ENCODE measurements at regions not wholly inside any gene's neighbourhood (a gene's known extent, or its start where the extent isn't known, plus 50 kb on each side); places are given as distances from the start of the nearest gene placed in this dataset.

GRCh38 chr10:78416031-78417011, 382.7 kb downstream of the RPS24 start:
- DNase-seq (peak; percentile 98), ATAC-seq (peak; percentile 89)
- Histone ChIP-seq H3K9me3 (ENCODE audit: low read length) (no peaks in the 10 kb centered on the region), H2AFZ (ENCODE audit: low read length) (peak overlapping the region; percentile 19), H3K4me3 (ENCODE audit: low read length) (no peak overlapping the region), H3K4me1 (ENCODE audit: insufficient read depth, low read length) (peaks cover 22% of the 10 kb centered on the region), H3K4me2 (ENCODE audit: low read length) (peak overlapping the region; percentile 47), H3F3A (ENCODE audit: low read length, unreplicated experiment) (no peaks in the 10 kb centered on the region), H3K9ac (ENCODE audit: low read length) (no peak overlapping the region; the same call in 1 of the 2 replicates), H3K27me3 (ENCODE audit: low read length) (no peaks in the 10 kb centered on the region), H3K79me2 (ENCODE audit: low read length) (no peaks in the 10 kb centered on the region), H3K9me2 (replicated peaks; ENCODE audit: low read length) (peaks cover 13% of the 10 kb centered on the region), H4K20me1 (ENCODE audit: low read length) (no peaks in the 10 kb centered on the region), H3K27ac (ENCODE audit: low read length) (peak overlapping the region; percentile 70), H3K36me3 (ENCODE audit: low read depth, low read length) (no peaks in the 10 kb centered on the region)
- no peak for TF ChIP-seq EZH2phosphoT487 (IDR thresholded peaks at IDR 0.05; ENCODE audit: borderline replicate concordance, low read length)
- intact Hi-C loops (cut with micrococcal nuclease) = loop anchor here (5.0 kb wide), 1 partner anchor 114 kb away; no protein-coding TSS in a partner anchor
- CTCF ChIA-PET = interaction anchor here (0.6 to 1.2 kb wide), 2 partner anchors 16 to 110 kb away, joined by 3 read pairs; no protein-coding TSS in a partner anchor
- POLR2A ChIA-PET (ENCODE audit: unreplicated experiment) = no interaction called here
- BruUV-seq (replicated peaks) = no TSS peak

GRCh38 chr10:78417425-78418370, 384.0 kb downstream of the RPS24 start:
- Histone ChIP-seq H4K20me1 (ENCODE audit: low read length) (no peaks in the 10 kb centered on the region), H3K79me2 (ENCODE audit: low read length) (no peaks in the 10 kb centered on the region), H3K9me3 (ENCODE audit: low read length) (no peaks in the 10 kb centered on the region), H3K4me3 (ENCODE audit: low read length) (no peak overlapping the region), H3F3A (ENCODE audit: low read length, unreplicated experiment) (no peaks in the 10 kb centered on the region), H3K27ac (ENCODE audit: low read length) (no peak overlapping the region), H3K36me3 (ENCODE audit: low read depth, low read length) (no peaks in the 10 kb centered on the region), H3K9me2 (replicated peaks; ENCODE audit: low read length) (peaks cover 13% of the 10 kb centered on the region), H3K4me1 (ENCODE audit: insufficient read depth, low read length) (peaks cover 22% of the 10 kb centered on the region), H3K4me2 (ENCODE audit: low read length) (no peak overlapping the region), H2AFZ (ENCODE audit: low read length) (no peak overlapping the region), H3K9ac (ENCODE audit: low read length) (no peak overlapping the region), H3K27me3 (ENCODE audit: low read length) (no peaks in the 10 kb centered on the region)
- BruUV-seq (replicated peaks) = no TSS peak
- CTCF ChIA-PET = interaction anchor here (0.6 kb wide), 1 partner anchor 31 kb away, joined by 3 read pairs; no protein-coding TSS in a partner anchor
- POLR2A ChIA-PET (ENCODE audit: unreplicated experiment) = interaction anchor here (0.7 kb wide), 1 partner anchor 15 kb away, joined by 3 read pairs; no protein-coding TSS in a partner anchor
- TF ChIP-seq, protein P1, sequence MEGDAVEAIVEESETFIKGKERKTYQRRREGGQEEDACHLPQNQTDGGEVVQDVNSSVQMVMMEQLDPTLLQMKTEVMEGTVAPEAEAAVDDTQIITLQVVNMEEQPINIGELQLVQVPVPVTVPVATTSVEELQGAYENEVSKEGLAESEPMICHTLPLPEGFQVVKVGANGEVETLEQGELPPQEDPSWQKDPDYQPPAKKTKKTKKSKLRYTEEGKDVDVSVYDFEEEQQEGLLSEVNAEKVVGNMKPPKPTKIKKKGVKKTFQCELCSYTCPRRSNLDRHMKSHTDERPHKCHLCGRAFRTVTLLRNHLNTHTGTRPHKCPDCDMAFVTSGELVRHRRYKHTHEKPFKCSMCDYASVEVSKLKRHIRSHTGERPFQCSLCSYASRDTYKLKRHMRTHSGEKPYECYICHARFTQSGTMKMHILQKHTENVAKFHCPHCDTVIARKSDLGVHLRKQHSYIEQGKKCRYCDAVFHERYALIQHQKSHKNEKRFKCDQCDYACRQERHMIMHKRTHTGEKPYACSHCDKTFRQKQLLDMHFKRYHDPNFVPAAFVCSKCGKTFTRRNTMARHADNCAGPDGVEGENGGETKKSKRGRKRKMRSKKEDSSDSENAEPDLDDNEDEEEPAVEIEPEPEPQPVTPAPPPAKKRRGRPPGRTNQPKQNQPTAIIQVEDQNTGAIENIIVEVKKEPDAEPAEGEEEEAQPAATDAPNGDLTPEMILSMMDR (conservative IDR thresholded peaks at IDR 0.05; ENCODE audit: low read depth, low read length) = no peak
- no peak for TF ChIP-seq EZH2 (IDR thresholded peaks at IDR 0.05; ENCODE audit: low read length, unreplicated experiment)
- TF ChIP-seq EZH2phosphoT487 (IDR thresholded peaks at IDR 0.05; ENCODE audit: borderline replicate concordance, low read length) = no peak
- DNase-seq (no peak), ATAC-seq (no peak)
- intact Hi-C loops (cut with micrococcal nuclease) = loop anchor here (5.0 kb wide), 1 partner anchor 115 kb away; no protein-coding TSS in a partner anchor

All from PC-3 (cell line).